Naive thymus-derived CD4-positive, alpha-beta T cell (primary cell): ENCODE measurements at regions not wholly inside any gene's neighbourhood (a gene's known extent, or its start where the extent isn't known, plus 50 kb on each side); places are given as distances from the start of the nearest gene placed in this dataset.
"Not testable (repeated sequence)": the region's sequence is repeated elsewhere in the genome, so short reads cannot be mapped to it uniquely, and the experiment has no call there.

Experiments used
- ATAC-seq: fragments of 150-1000 bp; cut with Tn5 transposase; 2 replicates; pipeline ENCODE4 v1.10.0; 2021; ENCODE audit warnings: mild to moderate bottlenecking, moderate library complexity
- CTCF ChIA-PET: fragments of 350-600 bp; sonication (Branson Sonifier 250); formaldehyde crosslinking; loops from one replicate; lab custom pipeline; 2021; ENCODE audit warnings: antibody characterized with exemption; lab: Charles Lee
- POLR2A ChIA-PET: fragments of 350-600 bp; sonication (Branson Sonifier 250); formaldehyde crosslinking; loops from one replicate; lab custom pipeline; 2021; ENCODE audit warnings: antibody characterized with exemption, inconsistent platforms; lab: Charles Lee
- DNase-seq, 9 donors: peaks; one replicate each; pipeline versions ENCODE4 v3.0.0 to v3.0.0-alpha.2; 2020 to 2022; ENCODE audit warnings: mixed read lengths in 1 of 9
- H3K27ac ChIP-seq: one replicate; pipeline ENCODE4 v1.7.0; 2013; ENCODE audit warnings: mild to moderate bottlenecking, low read depth, low read length, moderate library complexity
- H3K27me3 ChIP-seq, 2 donors: one replicate each; pipeline ENCODE4 v1.7.0; 2013; ENCODE audit warnings: low read length in 2 of 2, mild to moderate bottlenecking in 2 of 2, moderate library complexity in 2 of 2; ENCODE audit not compliant: control insufficient read depth in 2 of 2, insufficient read depth in 2 of 2
- H3K36me3 ChIP-seq, 3 experiments: 1 replicate in 2 of 3; 2 replicates in 1 of 3; pipeline ENCODE4 v1.7.0; 2013; ENCODE audit warnings: low read length in 3 of 3, mild to moderate bottlenecking in 3 of 3, moderate library complexity in 1 of 3; ENCODE audit not compliant: insufficient read depth in 3 of 3, control insufficient read depth in 2 of 3
- H3K4me1 ChIP-seq, 2 donors: one replicate each; pipeline ENCODE4 v1.7.0; 2013; ENCODE audit warnings: low read length in 2 of 2, mild to moderate bottlenecking in 2 of 2, moderate library complexity in 1 of 2; ENCODE audit not compliant: control insufficient read depth in 2 of 2, insufficient read depth in 2 of 2
- H3K4me3 ChIP-seq: 2 replicates; pipeline ENCODE4 v1.7.0; 2013; ENCODE audit warnings: mild to moderate bottlenecking, low read length
- H3K9me3 ChIP-seq, 3 experiments: 1 replicate in 2 of 3; 2 replicates in 1 of 3; pipeline ENCODE4 v1.7.0; 2013; ENCODE audit warnings: low read length in 3 of 3; ENCODE audit not compliant: control insufficient read depth in 2 of 3
- H3K27ac Mint-ChIP-seq, 9 donors: one replicate each; pipeline ENCODE4 v1.8.0; 2020 to 2022; ENCODE audit warnings: mixed read lengths in 9 of 9, mild to moderate bottlenecking in 8 of 9, moderate library complexity in 5 of 9, inconsistent platforms in 2 of 9
- H3K27me3 Mint-ChIP-seq, 5 donors: one replicate each; pipeline ENCODE4 v1.8.0; 2021 to 2022; ENCODE audit warnings: mixed read lengths in 5 of 5, mild to moderate bottlenecking in 1 of 5
- H3K36me3 Mint-ChIP-seq, 5 donors: one replicate each; pipeline ENCODE4 v1.8.0; 2020 to 2022; ENCODE audit warnings: mixed read lengths in 5 of 5, mild to moderate bottlenecking in 3 of 5, inconsistent platforms in 1 of 5
- H3K4me1 Mint-ChIP-seq, 7 donors: one replicate each; pipeline ENCODE4 v1.8.0; 2020 to 2022; ENCODE audit warnings: mixed read lengths in 7 of 7, mild to moderate bottlenecking in 3 of 7, inconsistent platforms in 1 of 7
- H3K4me3 Mint-ChIP-seq, 10 donors: one replicate each; pipeline ENCODE4 v1.8.0; 2020 to 2022; ENCODE audit warnings: mild to moderate bottlenecking in 10 of 10, mixed read lengths in 10 of 10, moderate library complexity in 6 of 10, inconsistent platforms in 2 of 10
- H3K9me3 Mint-ChIP-seq, 11 donors: one replicate each; pipeline ENCODE4 v1.8.0; 2020 to 2022; ENCODE audit warnings: mixed read lengths in 11 of 11, mild to moderate bottlenecking in 4 of 11, inconsistent platforms in 1 of 11, moderate library complexity in 1 of 11
- intact Hi-C, 2 donors: fragments of 100-400 bp; cut with micrococcal nuclease; formaldehyde crosslinking; loops; one replicate each; pipeline ENCODE4 v1.15.1; 2023

GRCh38 chr6:140339084-140339483 lies 964.6 kb upstream of the CITED2 start:
- H3K27ac Mint-ChIP-seq, H3K27ac ChIP-seq, H3K4me1 Mint-ChIP-seq, H3K4me1 ChIP-seq, CTCF ChIA-PET, H3K36me3 ChIP-seq, DNase-seq, H3K36me3 Mint-ChIP-seq, H3K27me3 ChIP-seq, POLR2A ChIA-PET, H3K9me3 ChIP-seq, ATAC-seq, H3K4me3 Mint-ChIP-seq, intact Hi-C loops, H3K4me3 ChIP-seq: not testable (repeated sequence)
- Mint-ChIP-seq H3K27me3 (peaks cover 0 to 32% (median 4%) of the 10 kb centered on the region in 5 donors), H3K9me3 (peaks cover 0 to 11% (median 3%) of the 10 kb centered on the region in 11 donors)

DNA sequence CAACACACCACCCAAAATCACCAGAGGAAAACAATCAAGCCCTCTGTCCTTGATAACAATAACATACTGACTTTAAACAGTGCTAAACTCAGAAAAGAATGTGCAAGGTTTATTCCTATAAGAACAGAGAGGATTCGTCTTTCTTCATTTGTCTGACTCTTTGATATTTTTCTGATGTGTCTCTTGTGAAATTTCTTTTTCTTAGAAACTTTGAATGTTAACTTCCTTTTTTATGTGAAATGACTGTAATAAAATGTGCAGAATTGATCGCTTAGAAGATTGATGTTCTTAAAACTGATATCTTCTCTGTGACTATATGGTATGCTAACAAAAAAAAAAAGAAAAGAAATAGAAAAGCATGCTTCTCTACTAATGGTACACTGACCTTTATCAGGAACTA lies 947.4 kb upstream of the CITED2 start:
- POLR2A ChIA-PET, result no interaction called here
- DNase-seq (no peak), ATAC-seq (no peak)
- Histone ChIP-seq H3K4me1 (no peaks in the 10 kb centered on the region), H3K36me3 (no peaks in the 10 kb centered on the region), H3K27ac (no peak overlapping the region), H3K4me3 (no peak overlapping the region), H3K9me3 (no peaks in the 10 kb centered on the region), H3K27me3 (no peaks in the 10 kb centered on the region)
- Mint-ChIP-seq H3K4me3 (no peak overlapping the region), H3K36me3 (no peaks in the 10 kb centered on the region), H3K27me3 (peaks cover 0 to 3% (median 0%) of the 10 kb centered on the region in 5 donors), H3K9me3 (peaks cover 0 to 5% (median 0%) of the 10 kb centered on the region in 11 donors), H3K4me1 (peaks cover 0 to 2% (median 0%) of the 10 kb centered on the region in 7 donors), H3K27ac (no peak overlapping the region)
- intact Hi-C loops, result no loop called here
- CTCF ChIA-PET, result no interaction called here

DNA sequence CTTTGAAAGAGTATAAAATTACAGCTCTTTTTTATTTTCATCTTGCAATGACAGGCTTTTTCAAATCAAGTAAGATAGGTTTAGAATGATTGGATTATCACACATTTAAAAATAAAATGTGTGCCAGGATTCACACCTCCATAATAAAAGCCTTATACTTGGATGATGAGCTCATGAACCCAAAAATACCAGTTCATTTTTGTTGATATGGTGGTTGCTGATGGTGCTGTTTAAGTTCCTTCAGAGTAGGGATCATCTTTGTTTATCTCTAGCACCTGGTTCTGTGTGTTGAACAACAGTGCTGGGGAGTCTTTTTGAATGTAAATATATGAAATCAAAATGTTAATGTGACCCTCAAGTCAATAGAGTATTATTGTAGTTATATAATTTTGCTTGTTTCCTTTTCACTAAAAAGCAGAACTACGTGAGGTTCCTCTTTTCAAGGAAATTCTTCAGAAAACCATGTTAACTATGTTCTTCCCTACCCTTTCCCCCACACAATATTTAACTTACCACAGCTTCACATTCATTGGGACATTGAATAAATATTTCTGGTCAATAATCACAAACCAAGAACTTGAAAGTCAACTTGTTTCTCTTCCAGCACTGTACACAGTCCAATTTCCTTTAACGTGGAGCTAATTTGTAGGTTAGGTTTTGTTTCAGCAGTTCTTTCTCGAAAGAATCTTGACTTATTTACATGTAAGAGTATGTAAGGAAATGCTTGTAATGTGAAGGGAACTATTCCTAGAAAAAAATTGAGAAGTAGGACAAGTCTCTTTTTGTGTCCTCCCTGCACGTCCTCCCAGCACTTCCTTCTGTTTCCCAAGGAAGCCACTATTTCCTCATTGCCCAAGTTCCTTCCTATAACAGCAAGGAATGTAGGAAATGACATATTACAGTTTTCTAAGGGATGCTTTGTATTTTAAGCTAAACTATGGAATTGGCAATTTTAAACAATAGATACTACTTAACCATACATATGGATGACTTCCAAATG lies 945.9 kb upstream of the CITED2 start:
- ChIA-PET CTCF (no interaction called here), POLR2A (no interaction called here)
- Histone ChIP-seq H3K9me3 (no peaks in the 10 kb centered on the region), H3K4me1 (no peaks in the 10 kb centered on the region), H3K4me3 (no peak overlapping the region), H3K27me3 (no peaks in the 10 kb centered on the region), H3K36me3 (no peaks in the 10 kb centered on the region), H3K27ac (no peak overlapping the region)
- no peak overlapping the region for H3K27ac Mint-ChIP-seq
- no peak overlapping the region for H3K4me3 Mint-ChIP-seq
- no peaks in the 10 kb centered on the region for H3K36me3 Mint-ChIP-seq
- H3K27me3 Mint-ChIP-seq, result no peaks in the 10 kb centered on the region
- intact Hi-C loops, result no loop called here
- ATAC-seq (peak; percentile 36), DNase-seq (no peak)
- H3K9me3 Mint-ChIP-seq, result peaks cover 0 to 5% (median 0%) of the 10 kb centered on the region in 11 donors
- peaks cover 0 to 2% (median 0%) of the 10 kb centered on the region in 7 donors for H3K4me1 Mint-ChIP-seq

DNA sequence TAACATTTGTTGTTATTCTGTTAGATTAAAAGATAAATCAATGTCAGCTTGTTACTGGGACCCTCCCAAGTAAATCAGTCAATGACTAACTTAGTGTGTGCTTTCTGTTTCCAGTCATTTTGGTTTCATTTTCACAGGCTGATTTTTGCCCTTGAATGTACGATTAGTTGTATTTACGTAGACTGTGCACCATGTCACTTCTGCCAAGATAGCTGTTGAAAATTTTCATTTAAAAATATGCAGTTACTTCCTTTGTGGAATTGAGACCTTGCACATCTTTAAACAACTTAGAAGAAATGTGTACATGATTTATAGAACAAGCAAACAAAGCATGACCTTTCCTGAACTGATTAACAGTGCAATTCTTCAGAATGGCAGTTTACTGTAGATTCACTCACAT lies 944.8 kb upstream of the CITED2 start:
- intact Hi-C loops, result no loop called here
- peaks cover 0 to 2% (median 0%) of the 10 kb centered on the region in 11 donors for H3K9me3 Mint-ChIP-seq
- no peaks in the 10 kb centered on the region for H3K36me3 Mint-ChIP-seq
- peaks cover 0 to 2% (median 0%) of the 10 kb centered on the region in 7 donors for H3K4me1 Mint-ChIP-seq
- H3K27ac Mint-ChIP-seq, result no peak overlapping the region
- no peak for DNase-seq
- Histone ChIP-seq H3K36me3 (no peaks in the 10 kb centered on the region), H3K4me1 (no peaks in the 10 kb centered on the region), H3K9me3 (no peaks in the 10 kb centered on the region), H3K27ac (no peak overlapping the region), H3K27me3 (no peaks in the 10 kb centered on the region), H3K4me3 (no peak overlapping the region)
- H3K27me3 Mint-ChIP-seq, result no peaks in the 10 kb centered on the region
- POLR2A ChIA-PET, result interaction anchor here (0.5 kb wide), 1 partner anchor 108 kb away, joined by 3 read pairs; no protein-coding TSS in a partner anchor
- no peak for ATAC-seq
- CTCF ChIA-PET, result no interaction called here
- peak overlapping the region in 1 of 10 donors; percentile 22 for H3K4me3 Mint-ChIP-seq

DNA sequence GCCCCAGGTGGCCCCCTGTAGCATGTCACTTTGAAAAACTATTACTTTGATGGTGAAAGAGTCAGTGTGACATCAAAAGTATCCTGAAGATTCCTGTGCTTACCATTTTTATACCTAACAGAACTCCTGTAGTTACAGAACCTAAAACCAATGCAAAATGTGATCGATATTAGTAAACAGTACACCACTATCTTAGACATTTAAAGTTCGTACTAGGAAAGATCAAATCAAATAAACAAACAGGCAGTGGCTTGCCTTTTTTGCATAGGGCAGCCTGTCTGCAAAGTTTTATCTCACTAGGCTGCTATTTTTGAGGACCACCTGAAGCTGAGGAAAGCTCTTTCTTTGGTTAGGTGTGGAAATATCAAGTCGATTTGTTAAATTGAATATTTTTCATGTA lies 944.0 kb upstream of the CITED2 start:
- H3K27ac ChIP-seq, result no peak overlapping the region
- H3K27ac Mint-ChIP-seq, result no peak overlapping the region

DNA sequence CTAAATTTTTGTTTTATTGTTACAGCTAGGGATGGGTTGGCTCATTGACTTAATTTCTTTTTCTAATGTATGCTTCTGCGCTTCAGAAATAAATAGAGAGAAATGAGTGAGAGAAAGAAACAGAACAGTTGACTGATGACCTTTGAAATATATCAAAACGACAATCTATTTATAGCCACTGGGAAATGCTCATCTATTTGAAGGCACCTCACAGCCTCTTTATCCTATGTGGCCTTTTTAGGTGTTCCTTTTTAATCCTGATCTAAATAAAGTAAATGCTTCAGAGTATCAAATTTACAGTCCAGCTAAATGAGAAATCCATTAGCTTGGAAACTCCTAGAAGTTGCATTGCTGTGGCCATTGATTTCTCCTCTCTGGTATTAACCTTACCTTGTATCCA lies 943.5 kb upstream of the CITED2 start:
- no peak overlapping the region for H3K4me3 ChIP-seq
- ChIA-PET CTCF (no interaction called here), POLR2A (no interaction called here)

More for the DNA sequence above, 944.0 kb upstream of the CITED2 start:
- CTCF ChIA-PET, result no interaction called here
- no peaks in the 10 kb centered on the region for H3K27me3 Mint-ChIP-seq
- no peaks in the 10 kb centered on the region for H3K36me3 ChIP-seq
- intact Hi-C loops, result no loop called here
- no peaks in the 10 kb centered on the region for H3K4me1 ChIP-seq
- no peak overlapping the region for H3K4me3 ChIP-seq
- no peaks in the 10 kb centered on the region for H3K27me3 ChIP-seq
- ATAC-seq (no peak), DNase-seq (no peak)
- H3K36me3 Mint-ChIP-seq, result no peaks in the 10 kb centered on the region
- POLR2A ChIA-PET, result no interaction called here
- no peak overlapping the region for H3K4me3 Mint-ChIP-seq
- H3K9me3 Mint-ChIP-seq, result peaks cover 0 to 6% (median 0%) of the 10 kb centered on the region in 11 donors
- H3K9me3 ChIP-seq, result no peaks in the 10 kb centered on the region
- peaks cover 0 to 2% (median 0%) of the 10 kb centered on the region in 7 donors for H3K4me1 Mint-ChIP-seq

More for the DNA sequence above, 943.5 kb upstream of the CITED2 start:
- Mint-ChIP-seq H3K4me1 (peaks cover 0 to 2% (median 0%) of the 10 kb centered on the region in 7 donors), H3K27ac (no peak overlapping the region), H3K4me3 (no peak overlapping the region), H3K36me3 (no peaks in the 10 kb centered on the region), H3K27me3 (no peaks in the 10 kb centered on the region), H3K9me3 (peaks cover 0 to 6% (median 0%) of the 10 kb centered on the region in 11 donors)
- Histone ChIP-seq H3K36me3 (no peaks in the 10 kb centered on the region), H3K4me1 (no peaks in the 10 kb centered on the region), H3K27me3 (no peaks in the 10 kb centered on the region), H3K27ac (no peak overlapping the region), H3K9me3 (no peaks in the 10 kb centered on the region)
- ATAC-seq, result no peak
- DNase-seq, result no peak
- intact Hi-C loops, result no loop called here
